Liver (tissue), 8 donors: ENCODE measurements at regions not wholly inside any gene's neighbourhood (a gene's known extent, or its start where the extent isn't known, plus 50 kb on each side); places are given as distances from the start of the nearest gene placed in this dataset.

Source experiments
- DNase-seq: peaks from one replicate; pipeline ENCODE4 v3.0.0-alpha.2; 2017; ENCODE audit warnings: low spot score
- H3K27ac ChIP-seq, 2 donors: one replicate each; pipeline ENCODE4 v1.7.0; 2013; ENCODE audit warnings: inconsistent platforms in 2 of 2, low read length in 2 of 2, control low read depth in 1 of 2, low read depth in 1 of 2, mild to moderate bottlenecking in 1 of 2
- H3K27me3 ChIP-seq, 4 donors: one replicate each; pipeline versions ENCODE4 v1.6.1 to v1.7.0; 2013; ENCODE audit warnings: low read length in 3 of 4, inconsistent platforms in 1 of 4, mild to moderate bottlenecking in 1 of 4, moderate library complexity in 1 of 4; ENCODE audit not compliant: control insufficient read depth in 4 of 4, insufficient read depth in 4 of 4
- H3K36me3 ChIP-seq, 4 donors: one replicate each; pipeline versions ENCODE4 v1.6.1 to v1.7.0; 2013; ENCODE audit warnings: low read length in 3 of 4, mild to moderate bottlenecking in 3 of 4, low read depth in 1 of 4, moderate library complexity in 1 of 4; ENCODE audit not compliant: control insufficient read depth in 4 of 4, insufficient read depth in 3 of 4
- H3K4me1 ChIP-seq, 4 donors: one replicate each; pipeline versions ENCODE4 v1.6.1 to v1.7.0; 2013; ENCODE audit warnings: low read length in 3 of 4, mild to moderate bottlenecking in 3 of 4, moderate library complexity in 1 of 4; ENCODE audit not compliant: control insufficient read depth in 4 of 4, insufficient read depth in 4 of 4
- H3K4me3 ChIP-seq, 3 donors: one replicate each; pipeline versions ENCODE4 v1.6.1 to v1.7.0; 2013; ENCODE audit warnings: low read length in 3 of 3, control low read depth in 1 of 3, low read depth in 1 of 3, mild to moderate bottlenecking in 1 of 3
- H3K9ac ChIP-seq, 2 donors: one replicate each; pipeline ENCODE4 v1.7.0; 2013; ENCODE audit warnings: low read length in 2 of 2, mild to moderate bottlenecking in 2 of 2, moderate library complexity in 2 of 2, control low read depth in 1 of 2, low read depth in 1 of 2
- H3K9me3 ChIP-seq, 4 donors: one replicate each; pipeline versions ENCODE4 v1.6.1 to v1.7.0; 2013; ENCODE audit warnings: low read length in 3 of 4; ENCODE audit not compliant: control insufficient read depth in 4 of 4
- EGR1 ChIP-seq, 2 donors: IDR thresholded peaks; 2 replicates each; pipeline ENCODE4 v1.6.1; 2016 to 2018; ENCODE audit warnings: antibody characterized with exemption in 2 of 2, low read depth in 2 of 2
- FOXA1 ChIP-seq: IDR thresholded peaks from 2 replicates; pipeline ENCODE4 v1.6.1; 2016; ENCODE audit warnings: antibody characterized with exemption
- FOXA2 ChIP-seq: IDR thresholded peaks from 2 replicates; pipeline ENCODE4 v1.6.1; 2016; ENCODE audit warnings: antibody characterized with exemption
- GABPA ChIP-seq, 2 donors: IDR thresholded peaks in 1 of 2; conservative IDR thresholded peaks in 1 of 2; 2 replicates each; pipeline ENCODE4 v1.6.1; 2016; ENCODE audit warnings: antibody characterized with exemption in 2 of 2, mild to moderate bottlenecking in 1 of 2, moderate library complexity in 1 of 2
- HNF4A ChIP-seq, 2 donors: conservative IDR thresholded peaks; 2 replicates each; pipeline ENCODE4 v1.6.1; 2016; ENCODE audit warnings: antibody characterized with exemption in 2 of 2, mild to moderate bottlenecking in 2 of 2
- HNF4G ChIP-seq: IDR thresholded peaks from 2 replicates; pipeline ENCODE4 v1.6.1; 2016; ENCODE audit warnings: antibody characterized with exemption
- JUND ChIP-seq, 2 donors: IDR thresholded peaks; 2 replicates each; pipeline ENCODE4 v1.6.1; 2016; ENCODE audit warnings: antibody characterized with exemption in 2 of 2
- NR2F2 ChIP-seq: IDR thresholded peaks from 2 replicates; pipeline ENCODE4 v1.6.1; 2016; ENCODE audit warnings: antibody characterized with exemption
- RAD21 ChIP-seq, 2 donors: IDR thresholded peaks; 2 replicates each; pipeline ENCODE4 v1.6.1; 2016; ENCODE audit warnings: antibody characterized with exemption in 2 of 2, mild to moderate bottlenecking in 2 of 2
- RXRA ChIP-seq, 2 donors: IDR thresholded peaks; 2 replicates each; pipeline ENCODE4 v1.6.1; 2017 to 2018; ENCODE audit warnings: antibody characterized with exemption in 2 of 2, mild to moderate bottlenecking in 1 of 2
- SP1 ChIP-seq: IDR thresholded peaks from 2 replicates; pipeline ENCODE4 v1.6.1; 2018; ENCODE audit warnings: antibody characterized with exemption, mild to moderate bottlenecking
- TAF1 ChIP-seq: conservative IDR thresholded peaks from 2 replicates; pipeline ENCODE4 v1.6.1; 2016; ENCODE audit warnings: antibody characterized with exemption, mild to moderate bottlenecking
- YY1 ChIP-seq: IDR thresholded peaks from 2 replicates; pipeline ENCODE4 v1.6.1; 2016; ENCODE audit warnings: antibody characterized with exemption, mild to moderate bottlenecking
- WGBS: extraction: QIAGEN DNeasy Blood & Tissue Kit; methylation state at CpG from one replicate; pipeline ENCODE4 v1.1.7; 2013; 5-methylcytosine and 5-hydroxymethylcytosine counted together
- TF ChIP-seq, protein P1 (sequence below): IDR thresholded peaks from 2 replicates; pipeline ENCODE4 v1.6.1; 2016; ENCODE audit warnings: antibody characterized with exemption
- TF ChIP-seq, protein P2 (sequence below): IDR thresholded peaks from 2 replicates; pipeline ENCODE4 v1.6.1; 2016; ENCODE audit warnings: antibody characterized with exemption
- TF ChIP-seq, protein P3 (sequence below): fragments of 150-350 bp; IDR thresholded peaks from 2 replicates; pipeline ENCODE4 v1.5.1; 2017; ENCODE audit warnings: improper control_type of control experiment, low read depth, low read length; ENCODE audit not compliant: missing input control
- TF ChIP-seq, protein P4 (sequence below): IDR thresholded peaks from 2 replicates; pipeline ENCODE4 v1.6.1; 2016; ENCODE audit warnings: antibody characterized with exemption, mild to moderate bottlenecking
- TF ChIP-seq, protein P5 (sequence below): IDR thresholded peaks from 2 replicates; pipeline ENCODE4 v1.6.1; 2016; ENCODE audit warnings: antibody characterized with exemption
- donor health status: healthy.
- donor health status: healthy.
- donor health status: healthy.
- donor health status: healthy.
- donor health status: healthy.

DNA sequence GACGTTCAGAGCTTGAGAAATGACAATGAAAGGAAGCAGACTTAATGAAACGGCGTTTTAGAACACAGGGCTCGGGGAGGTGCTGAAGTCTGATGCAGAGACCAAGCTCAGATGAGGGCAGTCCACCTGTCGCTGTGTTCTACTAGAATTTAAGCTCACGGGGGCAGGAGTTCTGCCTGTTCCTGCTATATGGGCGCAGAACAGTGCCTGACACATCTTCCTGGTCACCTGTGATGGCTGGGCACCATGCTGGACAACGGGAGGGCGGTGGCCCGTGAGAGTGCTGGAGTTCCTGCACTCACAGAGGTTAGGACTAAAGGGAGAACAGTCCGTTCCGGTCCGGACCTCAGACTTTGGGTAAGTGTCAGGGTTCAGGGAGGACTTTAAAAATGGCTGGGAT, 130.6 kb downstream of the ERMARD start (continued):
- TF ChIP-seq, protein P1, sequence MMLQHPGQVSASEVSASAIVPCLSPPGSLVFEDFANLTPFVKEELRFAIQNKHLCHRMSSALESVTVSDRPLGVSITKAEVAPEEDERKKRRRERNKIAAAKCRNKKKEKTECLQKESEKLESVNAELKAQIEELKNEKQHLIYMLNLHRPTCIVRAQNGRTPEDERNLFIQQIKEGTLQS, result no peak
- TF ChIP-seq, protein P2, sequence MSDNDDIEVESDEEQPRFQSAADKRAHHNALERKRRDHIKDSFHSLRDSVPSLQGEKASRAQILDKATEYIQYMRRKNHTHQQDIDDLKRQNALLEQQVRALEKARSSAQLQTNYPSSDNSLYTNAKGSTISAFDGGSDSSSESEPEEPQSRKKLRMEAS, result no peak
- TF ChIP-seq SP1 (no peak), YY1 (no peak), HNF4A (conservative IDR thresholded peaks at IDR 0.05) (no peak)
- TF ChIP-seq, protein P3, sequence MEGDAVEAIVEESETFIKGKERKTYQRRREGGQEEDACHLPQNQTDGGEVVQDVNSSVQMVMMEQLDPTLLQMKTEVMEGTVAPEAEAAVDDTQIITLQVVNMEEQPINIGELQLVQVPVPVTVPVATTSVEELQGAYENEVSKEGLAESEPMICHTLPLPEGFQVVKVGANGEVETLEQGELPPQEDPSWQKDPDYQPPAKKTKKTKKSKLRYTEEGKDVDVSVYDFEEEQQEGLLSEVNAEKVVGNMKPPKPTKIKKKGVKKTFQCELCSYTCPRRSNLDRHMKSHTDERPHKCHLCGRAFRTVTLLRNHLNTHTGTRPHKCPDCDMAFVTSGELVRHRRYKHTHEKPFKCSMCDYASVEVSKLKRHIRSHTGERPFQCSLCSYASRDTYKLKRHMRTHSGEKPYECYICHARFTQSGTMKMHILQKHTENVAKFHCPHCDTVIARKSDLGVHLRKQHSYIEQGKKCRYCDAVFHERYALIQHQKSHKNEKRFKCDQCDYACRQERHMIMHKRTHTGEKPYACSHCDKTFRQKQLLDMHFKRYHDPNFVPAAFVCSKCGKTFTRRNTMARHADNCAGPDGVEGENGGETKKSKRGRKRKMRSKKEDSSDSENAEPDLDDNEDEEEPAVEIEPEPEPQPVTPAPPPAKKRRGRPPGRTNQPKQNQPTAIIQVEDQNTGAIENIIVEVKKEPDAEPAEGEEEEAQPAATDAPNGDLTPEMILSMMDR, result no peak

DNA sequence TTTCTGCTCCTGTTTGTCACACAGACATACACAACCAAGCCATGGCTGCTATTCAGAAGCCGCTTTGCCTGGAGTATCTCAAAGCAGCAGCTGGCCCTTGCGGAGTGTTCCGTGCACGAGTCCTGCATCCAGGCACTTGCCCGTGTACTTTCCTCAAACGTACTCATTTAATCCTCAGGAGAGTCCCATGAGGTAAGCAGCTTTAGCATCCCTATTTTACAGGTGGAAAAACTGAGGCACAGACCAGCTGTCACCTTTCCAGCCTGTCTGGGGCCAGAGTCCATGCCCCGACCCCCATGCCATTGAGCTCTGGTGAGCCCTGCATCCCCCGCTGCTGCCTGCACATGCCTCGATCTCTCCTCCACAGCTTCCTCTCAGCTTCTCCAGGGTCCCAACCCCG, 130.0 kb downstream of the ERMARD start:
- H3K4me3 ChIP-seq, result no peak overlapping the region
- DNase-seq, result peak; percentile 6
- WGBS, result 86% methylated on average over 10 of the region's 10 CpGs
- H3K4me1 ChIP-seq, result no peaks in the 10 kb centered on the region
- no peak for TF ChIP-seq SP1
- TF ChIP-seq FOXA1, result no peak
- TF ChIP-seq, protein P4, sequence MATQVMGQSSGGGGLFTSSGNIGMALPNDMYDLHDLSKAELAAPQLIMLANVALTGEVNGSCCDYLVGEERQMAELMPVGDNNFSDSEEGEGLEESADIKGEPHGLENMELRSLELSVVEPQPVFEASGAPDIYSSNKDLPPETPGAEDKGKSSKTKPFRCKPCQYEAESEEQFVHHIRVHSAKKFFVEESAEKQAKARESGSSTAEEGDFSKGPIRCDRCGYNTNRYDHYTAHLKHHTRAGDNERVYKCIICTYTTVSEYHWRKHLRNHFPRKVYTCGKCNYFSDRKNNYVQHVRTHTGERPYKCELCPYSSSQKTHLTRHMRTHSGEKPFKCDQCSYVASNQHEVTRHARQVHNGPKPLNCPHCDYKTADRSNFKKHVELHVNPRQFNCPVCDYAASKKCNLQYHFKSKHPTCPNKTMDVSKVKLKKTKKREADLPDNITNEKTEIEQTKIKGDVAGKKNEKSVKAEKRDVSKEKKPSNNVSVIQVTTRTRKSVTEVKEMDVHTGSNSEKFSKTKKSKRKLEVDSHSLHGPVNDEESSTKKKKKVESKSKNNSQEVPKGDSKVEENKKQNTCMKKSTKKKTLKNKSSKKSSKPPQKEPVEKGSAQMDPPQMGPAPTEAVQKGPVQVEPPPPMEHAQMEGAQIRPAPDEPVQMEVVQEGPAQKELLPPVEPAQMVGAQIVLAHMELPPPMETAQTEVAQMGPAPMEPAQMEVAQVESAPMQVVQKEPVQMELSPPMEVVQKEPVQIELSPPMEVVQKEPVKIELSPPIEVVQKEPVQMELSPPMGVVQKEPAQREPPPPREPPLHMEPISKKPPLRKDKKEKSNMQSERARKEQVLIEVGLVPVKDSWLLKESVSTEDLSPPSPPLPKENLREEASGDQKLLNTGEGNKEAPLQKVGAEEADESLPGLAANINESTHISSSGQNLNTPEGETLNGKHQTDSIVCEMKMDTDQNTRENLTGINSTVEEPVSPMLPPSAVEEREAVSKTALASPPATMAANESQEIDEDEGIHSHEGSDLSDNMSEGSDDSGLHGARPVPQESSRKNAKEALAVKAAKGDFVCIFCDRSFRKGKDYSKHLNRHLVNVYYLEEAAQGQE, result no peak
- TF ChIP-seq GABPA (IDR thresholded peaks at IDR 0.05 in 1 of 2, conservative IDR thresholded peaks at IDR 0.05 in 1 of 2), result no peak
- no peak for TF ChIP-seq RAD21 (IDR thresholded peaks at IDR 0.05)
- TF ChIP-seq YY1, result no peak
- TF ChIP-seq JUND (IDR thresholded peaks at IDR 0.05), result no peak
- no peak for TF ChIP-seq HNF4A (conservative IDR thresholded peaks at IDR 0.05)
- no peak for TF ChIP-seq EGR1 (IDR thresholded peaks at IDR 0.05; ENCODE audit: low read depth in 2 of 2)
- TF ChIP-seq HNF4G, result no peak
- no peak for TF ChIP-seq FOXA2
- TF ChIP-seq, protein P3, result no peak
- TF ChIP-seq, protein P5, sequence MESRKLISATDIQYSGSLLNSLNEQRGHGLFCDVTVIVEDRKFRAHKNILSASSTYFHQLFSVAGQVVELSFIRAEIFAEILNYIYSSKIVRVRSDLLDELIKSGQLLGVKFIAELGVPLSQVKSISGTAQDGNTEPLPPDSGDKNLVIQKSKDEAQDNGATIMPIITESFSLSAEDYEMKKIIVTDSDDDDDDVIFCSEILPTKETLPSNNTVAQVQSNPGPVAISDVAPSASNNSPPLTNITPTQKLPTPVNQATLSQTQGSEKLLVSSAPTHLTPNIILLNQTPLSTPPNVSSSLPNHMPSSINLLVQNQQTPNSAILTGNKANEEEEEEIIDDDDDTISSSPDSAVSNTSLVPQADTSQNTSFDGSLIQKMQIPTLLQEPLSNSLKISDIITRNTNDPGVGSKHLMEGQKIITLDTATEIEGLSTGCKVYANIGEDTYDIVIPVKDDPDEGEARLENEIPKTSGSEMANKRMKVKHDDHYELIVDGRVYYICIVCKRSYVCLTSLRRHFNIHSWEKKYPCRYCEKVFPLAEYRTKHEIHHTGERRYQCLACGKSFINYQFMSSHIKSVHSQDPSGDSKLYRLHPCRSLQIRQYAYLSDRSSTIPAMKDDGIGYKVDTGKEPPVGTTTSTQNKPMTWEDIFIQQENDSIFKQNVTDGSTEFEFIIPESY, result no peak
- no peak for TF ChIP-seq RXRA (IDR thresholded peaks at IDR 0.05)
- no peak for TF ChIP-seq NR2F2
- TF ChIP-seq, protein P1, result no peak
- TF ChIP-seq TAF1, result no peak
- TF ChIP-seq, protein P2, result no peak
- H3K9ac ChIP-seq, result no peak overlapping the region
- no peaks in the 10 kb centered on the region for H3K36me3 ChIP-seq
- H3K9me3 ChIP-seq, result peaks cover 0 to 2% (median 0%) of the 10 kb centered on the region in 4 donors
- H3K27ac ChIP-seq, result no peak overlapping the region
- no peaks in the 10 kb centered on the region for H3K27me3 ChIP-seq
